ENCODE measurements at regions not wholly inside any gene's neighbourhood (a gene's known extent, or its start where the extent isn't known, plus 50 kb on each side); places are given as distances from the start of the nearest gene placed in this dataset.

DNA sequence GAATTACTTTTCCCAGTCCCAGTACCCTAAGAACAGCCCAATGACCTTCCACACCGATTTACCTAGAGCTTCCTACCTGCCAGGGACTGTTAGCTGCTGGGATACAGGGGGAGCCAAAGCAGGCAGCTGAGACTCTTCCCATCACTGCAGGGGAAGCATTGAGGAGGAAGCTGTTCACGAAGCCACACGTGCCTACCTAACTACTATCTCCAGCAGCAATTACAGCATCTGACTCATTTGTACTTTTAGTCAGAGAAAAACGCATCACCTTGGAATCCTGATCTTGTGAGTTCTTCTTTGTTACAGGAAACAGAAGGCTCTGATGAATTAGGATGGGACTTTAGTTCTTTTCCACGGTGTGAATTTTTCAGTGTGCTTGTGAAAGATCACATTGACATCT, 113.7 kb upstream of the DHX40 start:
- no peak for DNase-seq (ENCODE audit: low spot score)

DNA sequence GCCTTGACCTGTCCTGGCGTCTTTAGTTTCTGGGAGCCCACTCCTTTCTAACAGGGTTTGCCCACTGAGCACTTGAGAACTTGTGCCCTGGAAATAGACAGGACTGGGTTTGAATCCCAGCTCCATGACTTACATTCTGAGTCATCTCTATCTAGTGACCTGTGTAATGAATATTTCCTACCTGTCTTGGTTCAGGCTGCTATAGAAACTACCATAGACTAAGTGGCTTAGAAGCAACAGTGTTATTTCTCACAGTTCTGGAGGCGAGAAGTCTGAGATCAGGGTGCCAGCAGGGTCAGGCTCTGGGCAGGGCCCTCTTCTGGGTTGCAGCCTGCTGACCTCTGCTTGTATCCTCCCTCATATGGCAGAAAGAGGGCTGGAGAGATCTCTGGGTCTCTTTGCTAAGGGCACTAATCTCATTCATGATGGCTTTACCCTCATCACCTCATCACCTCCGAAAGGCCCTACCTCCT, 110.7 kb upstream of the DHX40 start:
- no peak for DNase-seq (ENCODE audit: low spot score)

GRCh38 chr17:59456428-59456827, 109.0 kb upstream of the DHX40 start:
- DNase-seq (ENCODE audit: low spot score): no peak

- no peak for DNase-seq (ENCODE audit: low spot score)
Observed at GRCh38 chr17:59456923-59457615, 108.3 kb upstream of the DHX40 start.

- DNase-seq (ENCODE audit: low spot score): no peak
Observed at GRCh38 chr17:59462385-59462784, 103.0 kb upstream of the DHX40 start.

DNA sequence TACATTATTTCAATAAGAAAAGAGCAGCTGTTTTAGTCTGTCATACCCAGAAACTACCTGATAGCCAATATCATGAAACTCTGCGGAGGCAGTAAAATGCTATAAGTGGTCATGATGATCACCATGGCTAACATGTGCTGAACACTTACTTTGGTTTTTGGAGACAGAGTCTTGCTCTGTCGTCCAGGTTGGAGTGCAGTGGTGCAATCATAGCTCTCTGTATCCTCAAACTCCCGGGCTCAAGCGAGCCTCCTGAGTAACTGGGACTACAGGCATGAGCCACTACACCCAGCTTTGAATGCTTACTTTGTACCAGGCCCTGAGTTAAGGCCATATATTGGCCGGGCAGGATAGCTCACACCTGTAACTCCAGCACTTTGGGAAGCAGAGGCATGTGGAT, 101.2 kb upstream of the DHX40 start:
- DNase-seq (ENCODE audit: low spot score): no peak

DNA sequence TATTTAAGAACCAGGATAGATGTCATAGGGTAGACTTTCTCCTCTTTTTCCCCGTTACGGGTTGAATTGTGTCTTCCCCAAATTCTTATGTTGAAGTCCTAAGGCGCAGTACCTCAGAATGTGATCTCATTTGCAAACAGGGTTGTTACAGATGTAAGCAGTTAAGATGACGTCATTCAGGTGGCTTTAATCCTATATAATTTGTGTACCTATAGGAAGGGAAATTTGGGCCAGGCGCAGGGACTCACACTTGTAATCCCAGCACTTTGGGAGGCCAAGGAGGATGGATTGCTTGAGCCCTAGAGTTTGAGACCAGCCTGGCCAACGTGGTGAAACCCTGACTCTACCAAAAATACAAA, 99.5 kb upstream of the DHX40 start:
- no peak for DNase-seq (ENCODE audit: low spot score)

GRCh38 chr17:59466946-59467801, 98.2 kb upstream of the DHX40 start:
- no peak for DNase-seq (ENCODE audit: low spot score)

DNA sequence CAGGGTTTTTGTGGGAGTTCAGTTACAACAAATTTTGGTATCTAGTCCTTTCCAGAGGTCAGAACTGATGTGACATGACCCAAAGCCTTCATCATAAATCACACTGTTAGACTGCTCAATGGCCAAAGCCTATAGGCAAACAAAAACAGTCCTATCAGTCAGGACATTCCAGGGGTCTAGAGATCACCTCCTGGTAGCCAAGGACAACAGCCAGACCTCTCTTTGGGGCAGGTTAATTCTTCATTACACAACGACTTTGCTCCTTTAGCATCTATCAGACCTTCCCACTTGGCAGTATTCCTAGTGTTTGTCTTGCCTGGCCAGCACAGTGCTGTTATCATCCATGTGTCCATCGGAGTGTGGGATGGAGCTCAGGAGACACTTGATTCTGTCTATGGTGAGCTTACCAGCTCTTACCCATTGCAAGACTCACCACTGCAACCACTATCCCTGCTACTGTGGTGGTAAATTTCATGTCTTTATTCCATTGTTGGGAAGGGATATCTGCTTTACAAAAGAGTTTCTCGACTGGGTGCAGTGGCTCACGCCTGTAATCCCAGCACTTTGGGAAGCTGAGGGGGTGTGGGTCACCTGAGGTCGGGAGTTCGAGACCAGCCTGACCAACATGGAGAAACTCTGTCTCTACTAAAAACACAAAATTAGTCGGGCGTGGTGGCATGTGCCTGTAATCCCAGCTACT, 95.5 kb upstream of the DHX40 start:
- DNase-seq (ENCODE audit: low spot score): peak; percentile 55

GRCh38 chr17:59470624-59471297, 94.6 kb upstream of the DHX40 start:
- DNase-seq (ENCODE audit: low spot score): no peak

GRCh38 chr17:59476413-59476812, 89.0 kb upstream of the DHX40 start:
- no peak for DNase-seq (ENCODE audit: low spot score)

DNA sequence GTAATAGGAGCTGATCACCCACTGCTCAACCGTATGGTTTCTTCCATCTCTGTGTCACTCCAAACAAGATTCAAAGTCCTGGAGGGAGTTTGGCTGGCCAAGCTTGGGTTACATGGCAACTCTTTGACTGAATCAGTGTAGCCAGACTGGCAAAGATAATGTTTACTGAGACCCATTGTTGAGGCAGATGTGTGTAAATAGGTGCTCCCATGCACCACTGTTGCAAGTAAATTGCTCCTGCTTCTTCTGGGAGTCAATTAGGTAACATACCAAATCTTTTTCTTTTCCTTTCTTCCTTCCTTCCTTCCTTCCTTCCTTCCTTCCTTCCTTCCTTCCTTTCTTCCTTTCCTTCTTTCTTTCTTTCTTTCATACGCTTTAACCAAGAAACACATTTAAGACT, 86.3 kb upstream of the DHX40 start:
- no peak for DNase-seq (ENCODE audit: low spot score)

DNA sequence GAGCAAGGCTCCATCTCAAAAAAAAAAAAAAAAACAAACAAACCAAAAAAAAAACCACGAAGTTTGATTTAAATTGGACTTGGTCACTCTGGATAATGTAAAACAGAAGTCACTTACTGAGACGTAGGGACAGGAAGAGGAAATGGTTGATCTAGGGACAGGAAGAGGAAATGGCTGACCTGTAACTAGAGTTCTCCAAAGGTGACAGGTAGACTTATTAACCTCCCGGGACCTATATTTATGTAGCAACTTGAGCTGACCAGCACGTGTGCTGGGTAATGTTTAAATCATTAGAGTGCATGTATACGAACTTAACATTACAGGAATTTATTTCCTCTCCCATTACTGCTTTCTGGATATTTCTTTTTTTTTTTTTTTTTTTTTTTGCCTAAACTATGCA, 81.5 kb upstream of the DHX40 start:
- DNase-seq (ENCODE audit: low spot score): no peak

- DNase-seq (ENCODE audit: low spot score): no peak
Observed at GRCh38 chr17:59485015-59485414, 80.4 kb upstream of the DHX40 start.

DNA sequence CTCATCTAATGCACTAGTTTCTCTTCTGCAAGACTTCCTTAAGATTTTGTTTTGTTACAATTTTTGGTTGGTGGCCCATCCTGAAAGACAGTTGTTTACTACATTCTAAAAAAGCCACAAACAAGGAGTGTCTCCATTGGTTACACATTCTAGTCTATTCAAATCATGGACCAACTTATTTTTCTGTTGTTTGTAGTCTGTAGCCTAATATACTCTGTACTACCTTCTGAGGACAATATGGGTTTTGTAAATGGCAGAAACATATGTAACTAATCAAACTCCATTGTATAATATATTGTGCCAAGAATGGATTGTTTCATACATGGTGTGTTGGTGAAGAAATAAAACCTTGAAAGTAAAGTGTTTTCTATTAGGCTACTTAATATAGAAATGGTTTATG, 79.5 kb upstream of the DHX40 start:
- DNase-seq (ENCODE audit: low spot score): no peak

- DNase-seq (ENCODE audit: low spot score): no peak
Observed at GRCh38 chr17:59487161-59487873, 78.1 kb upstream of the DHX40 start.

DNA sequence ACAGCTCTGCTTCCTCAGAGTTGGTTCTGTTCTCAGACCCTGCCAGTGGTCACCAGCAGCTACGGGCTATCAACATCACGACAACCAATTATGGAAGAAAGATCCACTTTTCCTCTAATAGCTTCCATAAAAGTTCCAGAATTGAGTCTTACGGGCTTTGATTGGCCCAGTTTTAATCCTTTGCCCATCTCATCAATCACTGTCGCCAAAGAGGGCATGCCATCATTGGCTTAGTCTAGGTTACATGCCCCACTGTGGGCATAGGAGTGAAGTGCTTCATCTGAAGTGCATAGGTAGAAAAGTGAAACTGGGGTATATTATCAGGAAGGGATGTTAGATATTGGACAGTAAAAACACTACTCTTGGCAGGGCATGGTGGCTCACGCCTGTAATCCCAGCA, 76.6 kb upstream of the DHX40 start:
- no peak for DNase-seq (ENCODE audit: low spot score)

GRCh38 chr17:59490216-59490615, 75.2 kb upstream of the DHX40 start:
- DNase-seq (ENCODE audit: low spot score): no peak

- no peak for DNase-seq (ENCODE audit: low spot score)
Observed at GRCh38 chr17:59491353-59492090, 73.9 kb upstream of the DHX40 start.

- peak; percentile 39 for DNase-seq (ENCODE audit: low spot score)
Observed at GRCh38 chr17:59492091-59492451, 73.3 kb upstream of the DHX40 start.

DNA sequence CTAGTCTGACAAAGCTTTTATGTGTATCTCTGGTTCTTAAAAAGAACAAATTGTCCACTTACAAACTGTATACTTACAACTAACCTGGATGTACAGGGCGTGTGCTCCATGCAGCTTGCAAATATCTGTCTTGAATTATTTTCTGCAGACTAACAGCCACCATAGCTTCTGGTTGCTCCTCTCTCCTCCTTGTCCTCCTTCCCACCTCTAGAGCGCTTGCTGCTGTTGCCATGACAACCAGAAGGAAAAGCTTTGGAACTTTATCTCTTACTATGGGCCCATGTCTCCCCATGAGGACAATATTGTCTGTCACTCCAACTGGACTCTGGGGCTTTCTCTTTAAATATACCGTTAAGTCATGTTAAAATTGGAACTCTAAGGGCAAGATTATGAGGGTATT, 71.5 kb upstream of the DHX40 start:
- DNase-seq (ENCODE audit: low spot score): no peak

Data from HuH-7 (cell line).